NCI-H526 (cell line): ENCODE measurements at regions not wholly inside any gene's neighbourhood (a gene's known extent, or its start where the extent isn't known, plus 50 kb on each side); places are given as distances from the start of the nearest gene placed in this dataset.
"Not testable (repeated sequence)": the region's sequence is repeated elsewhere in the genome, so short reads cannot be mapped to it uniquely, and the experiment has no call there.

ENCODE experiments used
- DNase-seq, 2 experiments: peaks; one replicate each; lab custom pipeline; 2025; lab: John Stamatoyannopoulos, UW

DNA sequence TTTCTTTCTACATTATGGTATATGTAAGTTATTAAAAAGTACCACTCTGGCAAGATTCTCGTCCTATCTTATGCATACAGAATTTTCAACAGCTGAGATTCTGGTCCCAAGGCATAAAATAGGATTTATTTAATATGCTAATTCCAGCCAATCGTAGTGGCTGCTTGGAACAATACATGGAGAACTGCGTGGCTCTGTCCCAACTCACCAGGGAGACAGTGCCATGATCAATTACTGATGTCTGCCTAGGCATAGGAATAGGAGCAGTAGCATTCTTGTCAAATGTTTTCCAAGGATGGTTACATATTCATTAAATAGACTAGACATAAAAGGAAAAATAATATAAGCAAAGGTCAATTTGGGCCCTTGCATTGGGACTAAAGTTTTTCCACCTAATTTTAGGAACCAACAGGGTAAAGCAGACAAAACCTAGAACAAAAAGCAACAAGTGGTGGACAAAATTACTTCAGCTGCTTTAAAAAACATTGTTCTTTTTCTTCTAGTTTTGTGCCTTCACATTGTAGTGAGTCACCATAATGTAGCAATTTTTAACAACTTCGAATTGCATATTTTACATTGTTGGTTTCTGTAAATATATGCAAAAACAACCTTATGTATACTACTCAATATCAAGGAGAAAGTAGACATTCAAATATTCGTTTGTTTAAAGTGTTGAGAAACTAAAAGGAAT, 232.8 kb upstream of the ATP5MC3 start:
- DNase-seq: no peak

DNA sequence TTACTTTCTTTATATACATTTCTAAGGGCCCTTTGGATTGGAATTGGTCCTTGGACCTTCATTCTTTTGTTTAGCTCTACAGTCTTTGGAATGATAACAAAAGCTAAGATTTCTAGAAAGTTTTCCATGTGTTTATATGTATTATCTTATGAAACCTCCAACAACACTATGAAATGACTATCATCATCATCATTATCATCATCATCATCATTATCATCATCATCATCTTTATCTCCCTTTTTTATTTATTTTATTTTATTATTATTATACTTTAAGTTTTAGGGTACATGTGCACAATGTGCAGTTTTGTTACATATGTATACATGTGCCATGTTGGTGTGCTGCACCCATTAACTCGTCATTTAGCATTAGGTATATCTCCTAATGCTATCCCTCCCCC, 229.4 kb upstream of the ATP5MC3 start:
- DNase-seq: not testable (repeated sequence)

DNA sequence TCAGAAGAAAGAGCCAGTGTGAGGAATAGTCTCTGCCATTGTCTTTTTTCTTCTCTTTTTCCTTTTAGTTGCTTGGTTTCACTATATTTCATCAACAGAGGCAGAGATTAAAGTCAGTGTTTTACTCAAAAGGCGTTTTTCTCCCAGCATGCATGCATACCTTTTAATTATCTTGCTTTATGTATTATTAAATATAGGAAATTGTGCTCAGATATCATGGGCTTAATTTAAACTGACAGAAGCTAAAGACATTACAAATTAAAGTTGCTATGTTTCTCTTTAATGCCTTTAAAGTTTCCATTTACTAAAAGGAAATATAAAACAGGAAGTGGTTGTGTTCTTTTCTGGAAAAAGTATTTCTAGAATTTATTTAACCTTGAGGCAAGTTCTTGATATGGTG, 223.3 kb upstream of the ATP5MC3 start:
- no peak for DNase-seq

DNA sequence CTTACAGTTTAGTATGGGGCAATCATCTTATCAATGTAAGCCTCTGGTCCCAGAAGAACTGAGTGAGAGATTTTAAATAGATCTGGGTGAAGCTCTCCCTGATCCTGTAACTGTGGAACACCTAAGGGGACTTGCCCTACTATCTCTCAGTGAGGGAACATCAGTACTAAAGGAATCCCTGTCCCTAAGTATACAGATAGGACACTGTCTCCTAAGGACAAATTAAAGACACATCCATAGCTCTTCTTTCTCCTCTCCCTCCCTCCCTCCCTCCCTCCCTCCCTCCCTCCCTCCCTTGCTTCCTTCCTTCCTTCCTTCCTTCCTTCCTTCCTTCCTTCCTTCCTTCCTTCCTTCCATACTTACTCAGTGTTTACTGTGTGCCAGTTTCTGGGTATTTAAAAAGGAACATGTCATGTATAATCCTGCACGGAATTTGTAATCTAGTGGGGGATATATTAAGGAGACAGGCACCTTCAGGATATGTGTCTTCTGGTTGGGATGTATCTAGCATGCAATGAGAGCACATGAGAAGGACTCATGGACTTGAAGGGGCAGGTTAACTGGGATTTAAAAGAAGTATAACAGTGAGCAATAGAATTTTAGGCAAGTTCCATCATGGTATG, 222.2 kb upstream of the ATP5MC3 start:
- no peak for DNase-seq

DNA sequence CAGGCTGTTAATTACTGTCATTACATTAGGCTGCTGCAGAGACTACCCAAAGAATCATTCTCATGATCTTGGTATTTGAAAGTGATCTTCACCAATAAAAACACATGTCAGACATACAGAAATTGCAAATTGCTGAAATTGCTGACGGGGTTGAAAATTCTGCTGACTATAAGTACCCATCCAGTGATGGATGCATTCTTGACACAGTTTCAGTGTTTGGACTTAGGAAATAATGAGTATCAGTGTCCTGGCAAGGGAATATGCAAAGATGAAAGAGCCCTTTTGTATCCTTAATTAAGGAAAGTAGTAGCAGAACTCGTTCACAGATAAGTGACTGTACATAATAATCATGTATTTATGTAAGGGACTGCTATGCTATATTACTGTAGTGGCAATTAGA, 221.1 kb upstream of the ATP5MC3 start:
- peak; percentile 39 to 44 for DNase-seq

DNA sequence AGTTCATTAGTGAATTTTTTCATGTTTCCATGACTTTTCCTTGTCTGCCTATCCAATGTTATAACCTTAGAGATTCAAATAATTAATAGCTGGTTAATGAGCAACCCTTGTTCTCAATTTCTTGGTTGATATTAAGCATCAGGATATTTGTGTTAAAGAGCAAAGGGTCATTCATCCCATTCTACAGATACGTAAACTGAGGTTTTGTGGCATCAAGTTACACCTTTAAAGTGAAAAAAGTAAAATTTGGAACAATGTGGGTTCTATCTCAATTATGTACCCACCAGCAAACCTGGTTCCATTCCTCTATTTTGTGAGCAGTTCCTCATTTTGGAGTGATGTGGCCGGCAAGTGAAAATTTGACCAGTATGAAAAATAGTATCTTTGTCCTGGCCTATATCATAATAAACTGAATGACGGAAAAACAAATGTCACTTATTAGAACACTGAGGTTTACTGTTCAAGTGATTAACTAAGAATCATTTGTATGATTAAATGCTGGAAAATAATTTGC, 220.5 kb upstream of the ATP5MC3 start:
- DNase-seq: no peak

DNA sequence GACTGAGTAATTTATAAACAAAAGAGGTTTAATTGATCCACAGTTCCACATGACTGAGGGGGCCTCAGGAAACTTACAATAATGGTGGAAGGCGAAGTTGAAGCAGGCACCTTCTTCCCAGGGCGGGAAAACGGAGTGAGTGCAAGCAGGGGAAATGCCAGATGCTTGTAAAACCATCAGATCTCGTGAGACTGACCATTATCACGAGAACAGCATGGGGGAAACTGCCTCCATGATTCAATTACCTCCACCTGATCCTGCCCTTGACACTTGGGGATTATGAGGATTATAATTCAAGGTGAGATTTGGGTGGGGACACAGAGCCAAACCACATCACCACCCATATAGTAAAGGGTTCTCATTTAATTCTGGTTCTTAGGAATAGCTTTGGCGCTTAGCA, 219.5 kb upstream of the ATP5MC3 start:
- no peak for DNase-seq

DNA sequence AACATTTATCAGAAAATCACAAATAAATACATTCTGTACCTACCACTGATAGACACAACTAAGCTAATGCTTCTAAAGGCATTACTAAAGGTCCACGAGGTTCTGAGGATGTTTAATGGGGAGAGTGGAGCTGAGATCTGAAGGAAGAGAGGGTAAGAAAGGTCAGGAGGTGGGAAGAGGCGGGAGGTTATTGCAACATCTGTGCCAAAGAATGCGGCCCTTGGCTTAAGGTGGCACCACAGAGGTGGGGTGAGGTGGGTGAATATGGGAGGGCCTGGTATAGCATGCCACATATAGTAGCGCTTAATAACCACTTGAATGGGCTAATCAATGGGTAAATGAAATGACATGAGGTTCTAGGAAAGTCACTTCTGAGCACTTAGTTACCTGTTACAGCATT, 217.8 kb upstream of the ATP5MC3 start:
- no peak for DNase-seq

DNA sequence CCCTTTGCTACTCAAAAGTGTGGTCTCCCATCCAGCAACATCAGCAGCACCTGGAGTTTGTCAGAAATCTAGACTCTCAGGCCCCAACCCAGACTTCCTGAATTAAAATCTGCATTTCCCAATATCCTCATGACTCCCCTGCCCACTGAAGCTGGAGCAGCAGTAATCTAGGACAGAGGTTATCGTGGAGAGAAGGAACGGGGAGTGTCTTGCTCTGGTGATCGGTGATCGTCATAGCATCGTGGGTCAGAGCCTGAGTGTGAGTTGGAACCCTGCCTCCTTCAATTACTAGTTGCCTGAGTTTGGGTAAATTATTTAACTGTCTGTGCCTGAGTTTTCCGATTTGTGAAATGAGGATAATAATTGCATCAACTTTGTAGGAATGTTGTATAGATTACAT, 217.3 kb upstream of the ATP5MC3 start:
- no peak for DNase-seq

DNA sequence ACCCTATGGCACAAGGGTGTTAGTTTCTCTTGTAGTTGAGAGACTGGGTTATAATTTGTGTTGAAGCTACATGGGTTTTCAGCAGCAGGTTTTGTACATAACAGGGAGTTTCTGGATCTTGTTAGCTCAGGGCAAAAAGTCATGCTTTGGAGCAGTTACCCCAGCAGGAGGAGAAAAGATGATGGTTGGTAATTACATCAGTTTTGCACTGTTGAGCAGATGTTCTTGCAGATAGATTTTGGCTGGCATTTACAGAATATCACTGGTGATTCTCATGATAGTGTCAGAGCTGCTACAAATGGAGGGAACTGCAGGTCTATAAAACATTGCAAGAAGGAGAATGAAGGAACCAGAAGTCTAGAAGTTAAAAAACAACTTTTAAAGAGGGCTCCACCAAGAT, 215.2 kb upstream of the ATP5MC3 start:
- no peak for DNase-seq

DNA sequence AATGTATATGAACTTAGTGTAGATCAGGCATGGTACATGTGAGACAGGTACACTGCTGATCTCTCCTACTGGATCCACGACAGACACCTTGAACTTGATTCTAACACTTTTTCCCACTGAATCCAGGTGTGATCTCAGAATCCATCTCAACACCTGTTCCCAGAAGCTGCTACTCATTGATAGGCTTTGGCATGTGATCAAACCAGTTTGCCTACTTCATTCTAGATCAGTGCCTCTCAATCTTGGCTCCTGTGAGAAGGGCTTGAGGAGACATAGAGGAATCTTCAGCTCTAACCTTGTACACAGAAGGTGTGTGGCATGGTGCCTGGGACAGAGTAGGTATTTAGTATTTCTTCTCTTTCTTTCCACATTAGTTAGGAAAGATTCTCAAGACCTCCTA, 212.3 kb upstream of the ATP5MC3 start:
- no peak for DNase-seq

DNA sequence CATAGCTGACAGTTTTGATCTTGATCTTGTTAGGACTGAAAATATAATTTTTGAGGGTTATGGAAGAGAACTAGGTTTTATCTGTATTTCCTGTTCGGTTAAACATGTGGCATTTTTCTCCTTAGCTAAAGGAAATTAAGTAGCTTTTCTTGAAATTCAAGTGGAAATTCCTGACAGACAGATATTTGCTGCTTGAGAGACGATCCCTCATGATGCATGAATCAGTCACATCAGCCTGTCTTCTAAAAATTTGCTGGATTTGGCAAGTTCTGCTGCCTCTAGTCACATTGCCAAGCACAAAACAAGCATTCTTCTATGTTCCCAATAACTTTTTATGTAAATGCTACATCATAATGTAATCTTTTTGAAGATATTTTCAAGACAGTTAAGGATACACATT, 201.8 kb upstream of the ATP5MC3 start:
- no peak for DNase-seq

DNA sequence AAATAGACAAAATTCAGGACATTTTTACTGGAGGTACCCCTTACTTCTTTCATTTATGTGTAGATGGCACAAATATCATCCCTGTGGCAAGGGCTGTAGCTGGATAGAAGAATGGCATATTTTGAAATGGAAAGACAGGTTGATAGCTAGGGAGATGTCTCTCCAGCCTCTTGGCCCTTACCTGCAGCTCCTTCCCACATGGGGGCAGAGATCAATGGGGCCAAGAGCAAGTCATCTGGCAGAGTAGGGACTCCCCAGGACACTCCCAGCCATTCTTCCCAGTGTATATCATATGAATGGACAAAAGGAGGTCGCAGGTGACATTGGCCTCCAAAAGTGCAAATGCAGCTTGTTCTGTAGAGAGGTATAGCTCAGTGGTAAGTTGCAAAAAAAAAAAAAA, 192.2 kb upstream of the ATP5MC3 start:
- no peak for DNase-seq

DNA sequence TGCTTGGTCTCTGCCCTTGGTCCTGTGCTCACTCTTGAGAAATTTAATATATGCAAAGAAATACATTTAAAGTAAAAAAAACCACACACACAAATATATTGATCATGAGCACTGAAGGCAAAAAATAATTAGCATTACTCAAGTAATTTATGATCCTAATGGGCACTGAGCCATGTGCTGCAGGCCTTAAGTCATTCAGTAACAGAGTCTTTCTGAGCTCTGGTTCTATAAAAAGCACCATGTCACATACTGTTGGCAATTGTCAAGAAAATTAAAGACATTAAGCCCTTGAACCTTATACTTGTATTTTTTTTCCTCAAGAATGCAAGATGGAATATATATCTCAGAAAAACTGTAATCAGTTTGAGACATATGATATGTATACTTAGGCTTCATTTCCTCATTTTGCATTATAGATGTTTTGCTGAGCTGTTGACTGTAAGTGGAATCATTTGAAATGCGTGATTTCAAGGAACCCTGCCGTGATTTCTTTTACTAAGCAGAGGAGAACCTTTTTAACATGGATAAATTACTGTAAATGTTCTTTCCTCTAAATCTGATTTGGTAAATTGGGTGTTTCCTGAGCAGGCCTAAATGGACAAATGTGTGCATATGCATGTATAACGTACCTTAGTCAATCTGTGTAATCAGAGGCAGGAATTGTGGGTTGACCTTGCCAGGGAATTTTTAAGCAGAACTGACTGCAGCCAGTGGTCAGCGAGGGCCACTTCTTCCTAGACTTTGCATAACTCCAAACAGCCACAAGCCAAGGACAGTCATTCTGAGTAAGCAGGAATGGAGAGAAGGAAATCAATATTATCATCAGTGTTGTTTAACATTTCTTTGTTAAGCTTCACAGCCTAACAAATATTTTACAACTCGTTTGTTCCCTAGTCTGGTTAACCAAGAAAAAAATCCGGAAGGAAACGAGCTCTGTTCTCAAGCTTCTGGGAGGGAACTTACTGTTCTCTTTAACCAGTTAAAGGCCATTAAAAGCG, 191.5 kb upstream of the ATP5MC3 start:
- no peak for DNase-seq

DNA sequence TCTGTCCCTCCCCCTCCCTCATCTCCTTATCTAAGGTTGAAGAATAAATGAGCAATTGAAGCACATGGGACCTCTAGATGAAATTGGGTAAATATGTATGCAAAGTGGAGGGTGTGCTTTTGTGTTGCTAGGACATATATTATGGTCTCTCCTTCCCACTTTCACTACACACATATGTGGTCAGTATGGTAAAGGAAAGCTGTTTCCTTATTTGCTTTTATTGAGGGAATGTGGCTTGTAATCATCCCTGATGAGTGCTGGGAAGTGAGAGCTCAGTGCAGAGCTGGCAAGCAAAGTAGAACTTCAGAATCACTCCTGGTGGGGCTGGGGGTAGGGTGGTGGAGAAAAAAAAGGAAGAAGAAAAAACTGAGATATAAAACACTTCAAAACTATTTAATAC, 189.9 kb upstream of the ATP5MC3 start:
- peak; percentile 69 to 81 for DNase-seq

DNA sequence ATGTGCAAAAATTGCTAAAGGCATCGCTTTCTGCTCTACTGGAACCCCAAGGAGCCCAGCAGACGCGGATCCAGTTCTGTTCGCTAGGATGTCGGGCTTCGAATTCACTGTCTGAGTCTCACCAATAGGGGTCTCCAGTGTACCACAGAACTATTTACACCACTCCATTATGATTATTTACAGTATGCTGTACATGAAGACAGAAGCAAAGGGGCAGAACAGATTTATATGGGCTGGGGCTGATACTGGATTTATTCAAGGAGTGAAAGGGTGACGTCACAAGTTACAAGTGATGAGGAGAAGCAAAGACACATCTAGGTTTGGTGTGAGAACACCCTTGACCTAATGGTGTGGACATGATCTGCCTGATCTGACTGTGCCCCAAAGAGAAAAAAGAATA, 185.3 kb upstream of the ATP5MC3 start:
- DNase-seq: peak; percentile 66 to 82

DNA sequence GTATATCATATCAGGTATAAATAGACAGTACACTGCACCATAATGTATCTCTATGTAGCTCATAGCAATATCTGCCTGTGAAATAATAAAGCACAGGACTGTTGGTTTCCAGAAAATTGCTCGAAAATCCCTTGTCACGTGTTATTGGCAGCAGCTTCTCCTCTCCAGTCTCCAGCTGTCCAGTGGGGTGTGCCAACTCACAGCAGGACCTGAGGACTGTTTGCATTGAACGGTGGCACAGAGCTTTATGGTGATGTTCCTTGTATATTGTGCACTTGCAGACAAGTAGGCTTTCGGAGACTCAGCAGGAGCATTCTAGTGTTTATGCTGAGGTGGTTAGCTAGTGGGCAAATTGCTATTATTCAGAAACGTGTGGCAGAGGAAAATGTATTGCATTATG, 182.2 kb upstream of the ATP5MC3 start:
- no peak for DNase-seq

DNA sequence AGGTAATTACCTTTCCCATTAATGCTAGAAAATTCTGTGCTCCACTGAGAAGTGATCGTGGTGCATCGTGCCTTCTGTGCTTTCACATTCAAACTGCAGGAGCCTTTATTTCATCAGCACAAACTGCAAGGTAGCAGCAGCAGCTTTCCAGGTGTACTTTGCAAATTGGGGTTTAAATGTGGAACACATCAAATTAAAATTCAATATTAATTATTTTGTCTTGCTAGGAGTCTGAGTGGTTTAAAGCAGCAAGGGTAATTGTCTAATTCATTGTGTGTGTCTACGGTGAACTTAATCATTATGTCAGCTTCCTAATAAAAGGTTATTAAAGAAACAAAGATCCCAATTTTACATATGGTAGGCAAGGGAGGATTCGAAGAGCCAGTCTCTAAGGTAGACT, 180.8 kb upstream of the ATP5MC3 start:
- DNase-seq: no peak

DNA sequence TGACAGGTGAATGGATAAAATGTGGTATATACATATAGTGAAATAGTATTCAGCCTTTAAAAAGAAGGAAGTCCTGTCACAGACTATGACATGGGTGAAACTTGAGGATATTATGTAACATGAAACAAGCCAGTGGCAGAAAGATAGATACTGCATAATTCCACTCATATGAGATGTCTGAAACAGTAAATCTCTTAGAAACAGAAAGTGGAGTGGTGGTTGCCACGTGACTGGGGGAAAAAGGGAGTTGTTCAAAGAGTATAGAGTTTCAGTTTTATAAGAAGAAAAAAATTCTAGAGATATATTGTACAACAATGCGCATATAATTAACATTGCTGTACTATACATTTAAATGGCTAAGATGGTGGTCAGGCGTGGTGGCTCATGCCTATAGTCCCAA, 178.2 kb upstream of the ATP5MC3 start:
- no peak for DNase-seq

DNA sequence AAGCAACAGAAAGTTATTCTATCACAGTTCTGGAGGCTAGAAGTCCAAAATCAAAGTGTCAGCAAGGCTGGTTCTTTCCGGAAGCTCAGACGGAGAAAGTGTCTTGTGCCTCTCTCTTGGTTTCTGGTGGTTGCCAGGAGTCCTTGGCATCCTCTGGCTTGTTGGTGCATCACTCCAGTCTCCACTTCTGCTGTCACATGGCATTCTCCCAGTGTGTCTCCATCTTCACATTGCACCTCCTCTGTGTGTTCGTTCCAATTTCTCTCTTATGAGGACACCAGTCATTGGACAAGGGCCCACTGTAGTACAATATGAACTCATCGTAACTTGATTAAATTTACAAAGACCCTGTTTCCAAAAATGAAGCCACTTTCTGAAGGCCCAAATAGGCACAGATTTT, 175.4 kb upstream of the ATP5MC3 start:
- no peak for DNase-seq

DNA sequence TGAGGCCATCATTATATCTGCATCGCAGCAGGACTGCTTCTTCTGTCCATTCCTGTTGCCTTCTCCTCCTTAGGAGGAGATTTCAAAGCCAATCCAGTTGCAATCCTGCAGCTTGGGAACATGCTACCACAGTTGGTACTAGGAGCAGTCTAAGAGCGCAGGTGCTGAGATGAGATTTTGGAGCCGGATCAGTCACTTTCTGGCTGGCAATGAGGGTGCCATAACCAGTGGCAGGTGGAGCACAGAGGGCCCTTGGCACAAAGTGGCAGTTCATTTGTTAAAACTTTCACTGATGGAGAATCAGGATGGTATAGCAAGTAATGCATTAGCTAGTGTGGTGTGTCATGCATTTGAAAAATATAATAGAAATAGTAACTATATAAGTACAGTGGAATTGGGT, 173.7 kb upstream of the ATP5MC3 start:
- no peak for DNase-seq

DNA sequence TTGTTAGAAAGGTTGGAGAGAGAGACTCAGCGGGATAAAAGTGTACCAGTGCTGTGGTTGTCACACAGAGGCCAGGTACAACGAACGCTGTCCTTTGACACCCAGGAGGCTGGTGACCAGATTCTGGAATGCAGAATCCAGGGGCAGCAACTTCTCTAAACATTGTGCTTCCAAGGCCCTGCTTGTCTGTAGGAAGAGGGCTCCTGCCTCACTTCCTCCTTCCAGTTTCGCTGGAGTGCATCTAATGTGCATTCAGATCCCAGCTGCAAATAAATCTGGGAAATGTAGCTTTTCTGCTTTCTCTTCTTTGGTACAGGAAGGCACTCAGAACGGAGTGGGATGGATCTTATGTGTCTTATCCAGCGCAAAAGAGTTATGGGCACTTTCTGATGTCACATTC, 171.8 kb upstream of the ATP5MC3 start:
- no peak for DNase-seq

DNA sequence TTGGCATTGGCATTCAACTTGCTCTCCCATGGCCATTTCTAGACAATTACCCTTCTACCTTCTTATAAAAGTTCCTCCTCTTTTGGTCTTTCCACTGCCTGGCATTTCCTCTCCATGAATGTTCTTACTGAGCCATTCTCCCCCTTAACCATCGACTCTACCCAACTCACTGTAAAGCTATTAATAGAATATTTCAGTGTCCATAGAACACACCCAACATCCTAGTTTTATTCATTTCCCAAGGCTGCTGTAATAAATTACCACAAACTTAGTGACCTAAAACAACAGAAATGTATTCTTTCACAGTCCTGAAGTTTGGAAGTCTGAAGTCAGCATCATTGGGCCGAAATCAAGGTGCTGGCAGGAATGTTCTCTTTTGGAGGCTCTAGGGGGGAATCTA, 170.0 kb upstream of the ATP5MC3 start:
- no peak for DNase-seq
